ENCODE measurements at regions not wholly inside any gene's neighbourhood (a gene's known extent, or its start where the extent isn't known, plus 50 kb on each side); places are given as distances from the start of the nearest gene placed in this dataset.

DNA sequence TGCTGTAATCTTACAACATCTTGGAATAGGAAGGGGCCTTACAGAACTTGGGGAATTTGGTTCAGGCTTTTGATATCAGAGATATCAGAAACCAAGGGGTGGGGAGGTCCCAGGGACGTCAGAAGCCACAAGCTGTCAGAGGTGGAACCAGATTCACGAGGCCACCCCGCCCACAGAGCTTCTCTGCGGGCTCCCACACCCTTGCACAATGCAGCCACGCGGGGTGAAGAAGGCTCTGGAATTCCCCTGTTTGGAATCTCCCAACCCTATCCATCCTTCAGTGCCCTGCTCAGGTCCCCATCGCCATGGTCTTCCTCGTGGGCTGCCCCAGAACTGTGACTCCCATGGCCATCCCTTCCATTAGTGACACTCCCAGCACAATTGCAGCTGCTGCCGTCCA, 247.1 kb upstream of the SHH start:
- TF ChIP-seq, protein P1, sequence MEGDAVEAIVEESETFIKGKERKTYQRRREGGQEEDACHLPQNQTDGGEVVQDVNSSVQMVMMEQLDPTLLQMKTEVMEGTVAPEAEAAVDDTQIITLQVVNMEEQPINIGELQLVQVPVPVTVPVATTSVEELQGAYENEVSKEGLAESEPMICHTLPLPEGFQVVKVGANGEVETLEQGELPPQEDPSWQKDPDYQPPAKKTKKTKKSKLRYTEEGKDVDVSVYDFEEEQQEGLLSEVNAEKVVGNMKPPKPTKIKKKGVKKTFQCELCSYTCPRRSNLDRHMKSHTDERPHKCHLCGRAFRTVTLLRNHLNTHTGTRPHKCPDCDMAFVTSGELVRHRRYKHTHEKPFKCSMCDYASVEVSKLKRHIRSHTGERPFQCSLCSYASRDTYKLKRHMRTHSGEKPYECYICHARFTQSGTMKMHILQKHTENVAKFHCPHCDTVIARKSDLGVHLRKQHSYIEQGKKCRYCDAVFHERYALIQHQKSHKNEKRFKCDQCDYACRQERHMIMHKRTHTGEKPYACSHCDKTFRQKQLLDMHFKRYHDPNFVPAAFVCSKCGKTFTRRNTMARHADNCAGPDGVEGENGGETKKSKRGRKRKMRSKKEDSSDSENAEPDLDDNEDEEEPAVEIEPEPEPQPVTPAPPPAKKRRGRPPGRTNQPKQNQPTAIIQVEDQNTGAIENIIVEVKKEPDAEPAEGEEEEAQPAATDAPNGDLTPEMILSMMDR (IDR thresholded peaks at IDR 0.05) = no peak
- TF ChIP-seq POLR2AphosphoS5 (IDR thresholded peaks at IDR 0.05; ENCODE audit: low read depth, low read length) (no peak), SIN3A (IDR thresholded peaks at IDR 0.05; ENCODE audit: borderline replicate concordance, insufficient read depth, low read depth, low read length) (no peak), TCF7L2 (IDR thresholded peaks at IDR 0.05; ENCODE audit: low read depth, low read length) (no peak)

Measured in Panc1 (cell line).